Uterus (tissue), 2 donors: ENCODE measurements at regions not wholly inside any gene's neighbourhood (a gene's known extent, or its start where the extent isn't known, plus 50 kb on each side); places are given as distances from the start of the nearest gene placed in this dataset.

Experiments used
- CTCF ChIP-seq, 4 experiments: fragments of 200-600 bp in 2 of 4; fragments of 450-650 bp in 2 of 4; sonication (generic) in 2 of 4; IDR thresholded peaks; one replicate each; pipeline ENCODE4 v1.5.1; 2016 to 2019; ENCODE audit warnings: antibody characterized with exemption in 4 of 4, mild to moderate bottlenecking in 2 of 4, moderate library complexity in 1 of 4
- POLR2A ChIP-seq, 2 donors: fragments of 450-650 bp; IDR thresholded peaks; one replicate each; pipeline ENCODE4 v1.6.1; 2016; ENCODE audit warnings: antibody characterized with exemption in 2 of 2, mild to moderate bottlenecking in 1 of 2, moderate library complexity in 1 of 2

- TF ChIP-seq CTCF (IDR thresholded peaks at IDR 0.05) (no peak), POLR2A (IDR thresholded peaks at IDR 0.05) (no peak)
Observed at GRCh38 chr10:8913720-8914119, 859.2 kb downstream of the GATA3 start.
